H1 (cell line): ENCODE measurements at regions not wholly inside any gene's neighbourhood (a gene's known extent, or its start where the extent isn't known, plus 50 kb on each side); places are given as distances from the start of the nearest gene placed in this dataset.

Experiments used
- EZH2 ChIP-seq: fragments of 200-600 bp; sonication (generic); IDR thresholded peaks from 2 replicates; pipeline ENCODE4 v1.7.1; 2012; ENCODE audit warnings: low read depth, mild to moderate bottlenecking, moderate library complexity, low read length, inconsistent platforms; ENCODE audit not compliant: severe bottlenecking
- POLR2A ChIP-seq, 2 experiments: IDR thresholded peaks; 1 replicate in 1 of 2; 2 replicates in 1 of 2; pipeline ENCODE4 v1.6.1; 2011; ENCODE audit warnings: low read depth in 2 of 2, low read length in 2 of 2, mild to moderate bottlenecking in 2 of 2; ENCODE audit errors: control extremely low read depth in 1 of 2
- TAF1 ChIP-seq: IDR thresholded peaks from 2 replicates; pipeline ENCODE4 v1.6.1; 2011; ENCODE audit warnings: mild to moderate bottlenecking, low read depth, low read length
- YY1 ChIP-seq: IDR thresholded peaks from 2 replicates; pipeline ENCODE4 v1.6.1; 2011; ENCODE audit warnings: low read depth, mild to moderate bottlenecking, low read length
- TF ChIP-seq, protein P1 (sequence below): IDR thresholded peaks from 2 replicates; pipeline ENCODE4 v1.6.1; 2012; ENCODE audit warnings: low read length, inconsistent platforms
- TF ChIP-seq, protein P2 (sequence below), 3 experiments: IDR thresholded peaks; 1 replicate in 2 of 3; 2 replicates in 1 of 3; pipeline versions ENCODE4 v1.5.1 to v1.6.1; 2011; ENCODE audit warnings: low read length in 3 of 3, mild to moderate bottlenecking in 3 of 3, inconsistent platforms in 2 of 3, low read depth in 1 of 3, moderate library complexity in 1 of 3; ENCODE audit not compliant: insufficient read depth in 1 of 3; ENCODE audit errors: control extremely low read depth in 1 of 3

DNA sequence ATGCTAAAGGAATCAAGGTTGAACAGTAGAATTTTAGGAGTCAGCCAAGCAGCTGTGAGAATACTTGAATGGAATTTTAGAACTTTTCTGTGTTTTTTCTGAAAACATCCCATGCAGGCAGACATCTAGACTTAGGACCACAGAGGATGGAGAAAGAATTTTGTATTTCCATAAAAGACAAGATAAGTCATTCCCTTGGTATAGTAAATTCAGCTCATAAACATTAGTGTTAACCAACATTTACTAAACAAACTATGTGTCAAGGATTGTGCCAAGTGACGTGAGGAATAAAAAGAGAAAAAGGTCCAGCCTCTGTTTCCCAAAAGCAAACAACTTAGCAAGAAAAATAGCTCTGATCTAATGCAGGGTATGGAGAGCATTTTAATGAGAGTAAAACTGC is 210.2 kb upstream of the NR5A2 start:
- TF ChIP-seq, protein P1, sequence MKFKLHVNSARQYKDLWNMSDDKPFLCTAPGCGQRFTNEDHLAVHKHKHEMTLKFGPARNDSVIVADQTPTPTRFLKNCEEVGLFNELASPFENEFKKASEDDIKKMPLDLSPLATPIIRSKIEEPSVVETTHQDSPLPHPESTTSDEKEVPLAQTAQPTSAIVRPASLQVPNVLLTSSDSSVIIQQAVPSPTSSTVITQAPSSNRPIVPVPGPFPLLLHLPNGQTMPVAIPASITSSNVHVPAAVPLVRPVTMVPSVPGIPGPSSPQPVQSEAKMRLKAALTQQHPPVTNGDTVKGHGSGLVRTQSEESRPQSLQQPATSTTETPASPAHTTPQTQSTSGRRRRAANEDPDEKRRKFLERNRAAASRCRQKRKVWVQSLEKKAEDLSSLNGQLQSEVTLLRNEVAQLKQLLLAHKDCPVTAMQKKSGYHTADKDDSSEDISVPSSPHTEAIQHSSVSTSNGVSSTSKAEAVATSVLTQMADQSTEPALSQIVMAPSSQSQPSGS = no peak
- TF ChIP-seq, protein P2, sequence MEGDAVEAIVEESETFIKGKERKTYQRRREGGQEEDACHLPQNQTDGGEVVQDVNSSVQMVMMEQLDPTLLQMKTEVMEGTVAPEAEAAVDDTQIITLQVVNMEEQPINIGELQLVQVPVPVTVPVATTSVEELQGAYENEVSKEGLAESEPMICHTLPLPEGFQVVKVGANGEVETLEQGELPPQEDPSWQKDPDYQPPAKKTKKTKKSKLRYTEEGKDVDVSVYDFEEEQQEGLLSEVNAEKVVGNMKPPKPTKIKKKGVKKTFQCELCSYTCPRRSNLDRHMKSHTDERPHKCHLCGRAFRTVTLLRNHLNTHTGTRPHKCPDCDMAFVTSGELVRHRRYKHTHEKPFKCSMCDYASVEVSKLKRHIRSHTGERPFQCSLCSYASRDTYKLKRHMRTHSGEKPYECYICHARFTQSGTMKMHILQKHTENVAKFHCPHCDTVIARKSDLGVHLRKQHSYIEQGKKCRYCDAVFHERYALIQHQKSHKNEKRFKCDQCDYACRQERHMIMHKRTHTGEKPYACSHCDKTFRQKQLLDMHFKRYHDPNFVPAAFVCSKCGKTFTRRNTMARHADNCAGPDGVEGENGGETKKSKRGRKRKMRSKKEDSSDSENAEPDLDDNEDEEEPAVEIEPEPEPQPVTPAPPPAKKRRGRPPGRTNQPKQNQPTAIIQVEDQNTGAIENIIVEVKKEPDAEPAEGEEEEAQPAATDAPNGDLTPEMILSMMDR (IDR thresholded peaks at IDR 0.05; ENCODE audit: control extremely low read depth in 1 of 3, insufficient read depth in 1 of 3, low read depth in 1 of 3, low read length in 3 of 3) = no peak
- no peak for TF ChIP-seq YY1
- no peak for TF ChIP-seq EZH2
- TF ChIP-seq POLR2A (IDR thresholded peaks at IDR 0.05; ENCODE audit: control extremely low read depth in 1 of 2, low read depth in 2 of 2, low read length in 2 of 2) = no peak
- no peak for TF ChIP-seq TAF1
